Chondrocyte (in vitro differentiated cells): ENCODE measurements at regions not wholly inside any gene's neighbourhood (a gene's known extent, or its start where the extent isn't known, plus 50 kb on each side); places are given as distances from the start of the nearest gene placed in this dataset.

ENCODE experiments used
- DNase-seq: peaks from one replicate; pipeline ENCODE4 v3.0.0; 2021; ENCODE audit warnings: mixed read lengths, low spot score
- H3K27ac Mint-ChIP-seq: one replicate; pipeline ENCODE4 v1.8.0; 2021; ENCODE audit warnings: mild to moderate bottlenecking, moderate library complexity, mixed read lengths; ENCODE audit not compliant: unreplicated experiment
- H3K27me3 Mint-ChIP-seq: 2 replicates; pipeline ENCODE4 v1.8.0; 2021; ENCODE audit warnings: low read depth, mixed read lengths
- H3K36me3 Mint-ChIP-seq: 2 replicates; pipeline ENCODE4 v1.8.0; 2021; ENCODE audit warnings: low read depth, mixed read lengths
- H3K4me1 Mint-ChIP-seq: 2 replicates; pipeline ENCODE4 v1.8.0; 2021; ENCODE audit warnings: low read depth, mild to moderate bottlenecking, mixed read lengths
- H3K4me3 Mint-ChIP-seq: one replicate; pipeline ENCODE4 v1.8.0; 2021; ENCODE audit warnings: mild to moderate bottlenecking, moderate library complexity, mixed read lengths; ENCODE audit not compliant: unreplicated experiment
- H3K9me3 Mint-ChIP-seq: 2 replicates; pipeline ENCODE4 v1.8.0; 2021; ENCODE audit warnings: low read depth, mixed read lengths
- CTCF ChIP-seq: fragments of 200-600 bp; sonication (generic); IDR thresholded peaks from 2 replicates; pipeline ENCODE4 v1.5.0; 2021; ENCODE audit warnings: antibody characterized with exemption, mild to moderate bottlenecking, moderate library complexity

GRCh38 chr4:179751669-179752068, 2309.4 kb upstream of the AGA start:
- DNase-seq, result no peak
- no peak for TF ChIP-seq CTCF
- H3K36me3 Mint-ChIP-seq, result no peaks in the 10 kb centered on the region
- no peak overlapping the region for H3K4me3 Mint-ChIP-seq
- no peak overlapping the region for H3K27ac Mint-ChIP-seq
- H3K9me3 Mint-ChIP-seq, result no peaks in the 10 kb centered on the region
- no peaks in the 10 kb centered on the region for H3K27me3 Mint-ChIP-seq
- no peaks in the 10 kb centered on the region for H3K4me1 Mint-ChIP-seq

- Mint-ChIP-seq H3K36me3 (no peaks in the 10 kb centered on the region), H3K4me1 (no peaks in the 10 kb centered on the region), H3K27ac (no peak overlapping the region), H3K9me3 (no peaks in the 10 kb centered on the region), H3K27me3 (peaks cover 2% of the 10 kb centered on the region), H3K4me3 (no peak overlapping the region)
- no peak for DNase-seq
- no peak for TF ChIP-seq CTCF
These were observed 2313.1 kb upstream of the AGA start for GRCh38 chr4:179755322-179755721.

- Mint-ChIP-seq H3K4me3 (no peak overlapping the region), H3K4me1 (no peaks in the 10 kb centered on the region), H3K36me3 (no peaks in the 10 kb centered on the region), H3K27ac (no peak overlapping the region), H3K9me3 (peaks cover 8% of the 10 kb centered on the region), H3K27me3 (peaks cover 2% of the 10 kb centered on the region)
- DNase-seq, result no peak
- TF ChIP-seq CTCF, result no peak
These were observed 2315.4 kb upstream of the AGA start for GRCh38 chr4:179757641-179758040.

GRCh38 chr4:179762840-179763239, 2320.6 kb upstream of the AGA start:
- DNase-seq, result no peak
- Mint-ChIP-seq H3K27me3 (peaks cover 2% of the 10 kb centered on the region), H3K27ac (no peak overlapping the region), H3K36me3 (no peaks in the 10 kb centered on the region), H3K9me3 (peaks cover 18% of the 10 kb centered on the region), H3K4me3 (no peak overlapping the region), H3K4me1 (no peaks in the 10 kb centered on the region)
- TF ChIP-seq CTCF, result no peak

- H3K27ac Mint-ChIP-seq, result no peak overlapping the region
- no peak for DNase-seq
- peaks cover 15% of the 10 kb centered on the region for H3K9me3 Mint-ChIP-seq
- no peak for TF ChIP-seq CTCF
- no peaks in the 10 kb centered on the region for H3K36me3 Mint-ChIP-seq
- H3K27me3 Mint-ChIP-seq, result no peaks in the 10 kb centered on the region
- no peak overlapping the region for H3K4me3 Mint-ChIP-seq
- no peaks in the 10 kb centered on the region for H3K4me1 Mint-ChIP-seq
These were observed 2324.7 kb upstream of the AGA start for GRCh38 chr4:179766938-179767337.
